HL-60 (cell line): ENCODE measurements at regions not wholly inside any gene's neighbourhood (a gene's known extent, or its start where the extent isn't known, plus 50 kb on each side); places are given as distances from the start of the nearest gene placed in this dataset.

Source experiments
- DNase-seq, 2 experiments: peaks; one replicate each; pipeline ENCODE4 v3.0.0-alpha.2; 2010 to 2020; ENCODE audit warnings: low read depth in 1 of 2, low spot score in 1 of 2
- H3K27ac ChIP-seq: fragments of 250-450 bp; sonication (Bioruptor Pico); replicated peaks from 2 replicates; pipeline ENCODE4 v1.5.1; 2020; ENCODE audit warnings: mild to moderate bottlenecking, moderate library complexity
- H3K27me3 ChIP-seq: fragments of 250-450 bp; sonication (Bioruptor Pico); 2 replicates; pipeline ENCODE4 v1.5.1; 2021; ENCODE audit warnings: mild to moderate bottlenecking, moderate library complexity; ENCODE audit not compliant: insufficient read depth, poor library complexity, severe bottlenecking
- H3K4me3 ChIP-seq: replicated peaks from 2 replicates; pipeline ENCODE4 v1.5.1; 2011; ENCODE audit warnings: mild to moderate bottlenecking, control low read depth, low read length; ENCODE audit not compliant: insufficient read depth
- GABPA ChIP-seq: IDR thresholded peaks from 2 replicates; pipeline ENCODE4 v1.6.1; 2012; ENCODE audit warnings: low read depth
- POLR2AphosphoS5 ChIP-seq: IDR thresholded peaks from 2 replicates; pipeline ENCODE4 v1.6.1; 2012; ENCODE audit warnings: low read depth
- SPI1 ChIP-seq: IDR thresholded peaks from 2 replicates; pipeline ENCODE4 v1.6.1; 2012; ENCODE audit warnings: low read depth, mild to moderate bottlenecking, borderline replicate concordance
- TF ChIP-seq, protein P1 (sequence below): IDR thresholded peaks from 2 replicates; pipeline ENCODE4 v1.6.1; 2012; ENCODE audit warnings: low read depth; ENCODE audit not compliant: insufficient replicate concordance
- TF ChIP-seq, protein P2 (sequence below): IDR thresholded peaks from one replicate; pipeline ENCODE4 v1.5.1; 2011; ENCODE audit warnings: low read length, control low read depth, inconsistent platforms; ENCODE audit not compliant: insufficient read depth

DNA sequence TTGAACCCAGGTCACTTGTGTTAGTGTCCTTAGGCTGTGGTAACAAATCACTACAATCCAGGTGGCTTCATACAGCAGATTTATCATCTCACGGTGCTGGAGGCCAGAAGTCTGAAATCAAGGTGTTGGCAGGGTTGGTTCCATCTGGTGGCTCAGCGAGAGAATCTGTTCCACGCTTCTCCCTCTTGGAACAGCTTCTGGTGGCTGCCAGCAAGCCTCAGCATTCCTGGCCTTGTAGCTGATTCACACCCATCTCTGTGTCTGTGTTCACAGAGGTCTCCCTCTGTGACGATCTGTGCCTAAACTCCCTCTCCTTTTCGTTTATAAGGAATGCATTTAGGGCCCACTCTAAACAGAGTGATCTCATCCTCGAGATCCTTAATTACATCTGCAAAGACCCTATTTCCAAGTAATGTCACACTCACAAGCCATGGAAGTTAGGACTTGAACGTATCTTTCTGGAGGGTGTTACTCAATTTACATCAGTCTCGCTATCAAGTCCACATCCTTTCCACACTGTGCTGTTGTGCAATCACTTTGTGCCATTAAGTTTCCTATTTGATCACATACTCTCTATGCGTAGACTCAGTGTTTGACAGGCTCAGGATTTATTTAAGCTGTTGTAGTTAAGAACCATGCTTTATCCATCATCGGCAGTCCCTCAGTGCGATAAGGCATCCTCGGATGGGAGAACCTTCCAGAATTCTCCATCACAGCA is 164.4 kb downstream of the SOCS6 start:
- Histone ChIP-seq H3K27ac (no peak overlapping the region), H3K27me3 (no peaks in the 10 kb centered on the region), H3K4me3 (no peak overlapping the region)
- TF ChIP-seq SPI1 (no peak), POLR2AphosphoS5 (no peak), GABPA (no peak)
- TF ChIP-seq, protein P1, sequence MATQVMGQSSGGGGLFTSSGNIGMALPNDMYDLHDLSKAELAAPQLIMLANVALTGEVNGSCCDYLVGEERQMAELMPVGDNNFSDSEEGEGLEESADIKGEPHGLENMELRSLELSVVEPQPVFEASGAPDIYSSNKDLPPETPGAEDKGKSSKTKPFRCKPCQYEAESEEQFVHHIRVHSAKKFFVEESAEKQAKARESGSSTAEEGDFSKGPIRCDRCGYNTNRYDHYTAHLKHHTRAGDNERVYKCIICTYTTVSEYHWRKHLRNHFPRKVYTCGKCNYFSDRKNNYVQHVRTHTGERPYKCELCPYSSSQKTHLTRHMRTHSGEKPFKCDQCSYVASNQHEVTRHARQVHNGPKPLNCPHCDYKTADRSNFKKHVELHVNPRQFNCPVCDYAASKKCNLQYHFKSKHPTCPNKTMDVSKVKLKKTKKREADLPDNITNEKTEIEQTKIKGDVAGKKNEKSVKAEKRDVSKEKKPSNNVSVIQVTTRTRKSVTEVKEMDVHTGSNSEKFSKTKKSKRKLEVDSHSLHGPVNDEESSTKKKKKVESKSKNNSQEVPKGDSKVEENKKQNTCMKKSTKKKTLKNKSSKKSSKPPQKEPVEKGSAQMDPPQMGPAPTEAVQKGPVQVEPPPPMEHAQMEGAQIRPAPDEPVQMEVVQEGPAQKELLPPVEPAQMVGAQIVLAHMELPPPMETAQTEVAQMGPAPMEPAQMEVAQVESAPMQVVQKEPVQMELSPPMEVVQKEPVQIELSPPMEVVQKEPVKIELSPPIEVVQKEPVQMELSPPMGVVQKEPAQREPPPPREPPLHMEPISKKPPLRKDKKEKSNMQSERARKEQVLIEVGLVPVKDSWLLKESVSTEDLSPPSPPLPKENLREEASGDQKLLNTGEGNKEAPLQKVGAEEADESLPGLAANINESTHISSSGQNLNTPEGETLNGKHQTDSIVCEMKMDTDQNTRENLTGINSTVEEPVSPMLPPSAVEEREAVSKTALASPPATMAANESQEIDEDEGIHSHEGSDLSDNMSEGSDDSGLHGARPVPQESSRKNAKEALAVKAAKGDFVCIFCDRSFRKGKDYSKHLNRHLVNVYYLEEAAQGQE: no peak
- TF ChIP-seq, protein P2, sequence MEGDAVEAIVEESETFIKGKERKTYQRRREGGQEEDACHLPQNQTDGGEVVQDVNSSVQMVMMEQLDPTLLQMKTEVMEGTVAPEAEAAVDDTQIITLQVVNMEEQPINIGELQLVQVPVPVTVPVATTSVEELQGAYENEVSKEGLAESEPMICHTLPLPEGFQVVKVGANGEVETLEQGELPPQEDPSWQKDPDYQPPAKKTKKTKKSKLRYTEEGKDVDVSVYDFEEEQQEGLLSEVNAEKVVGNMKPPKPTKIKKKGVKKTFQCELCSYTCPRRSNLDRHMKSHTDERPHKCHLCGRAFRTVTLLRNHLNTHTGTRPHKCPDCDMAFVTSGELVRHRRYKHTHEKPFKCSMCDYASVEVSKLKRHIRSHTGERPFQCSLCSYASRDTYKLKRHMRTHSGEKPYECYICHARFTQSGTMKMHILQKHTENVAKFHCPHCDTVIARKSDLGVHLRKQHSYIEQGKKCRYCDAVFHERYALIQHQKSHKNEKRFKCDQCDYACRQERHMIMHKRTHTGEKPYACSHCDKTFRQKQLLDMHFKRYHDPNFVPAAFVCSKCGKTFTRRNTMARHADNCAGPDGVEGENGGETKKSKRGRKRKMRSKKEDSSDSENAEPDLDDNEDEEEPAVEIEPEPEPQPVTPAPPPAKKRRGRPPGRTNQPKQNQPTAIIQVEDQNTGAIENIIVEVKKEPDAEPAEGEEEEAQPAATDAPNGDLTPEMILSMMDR: no peak
- peak; percentile 40 to 51 for DNase-seq

DNA sequence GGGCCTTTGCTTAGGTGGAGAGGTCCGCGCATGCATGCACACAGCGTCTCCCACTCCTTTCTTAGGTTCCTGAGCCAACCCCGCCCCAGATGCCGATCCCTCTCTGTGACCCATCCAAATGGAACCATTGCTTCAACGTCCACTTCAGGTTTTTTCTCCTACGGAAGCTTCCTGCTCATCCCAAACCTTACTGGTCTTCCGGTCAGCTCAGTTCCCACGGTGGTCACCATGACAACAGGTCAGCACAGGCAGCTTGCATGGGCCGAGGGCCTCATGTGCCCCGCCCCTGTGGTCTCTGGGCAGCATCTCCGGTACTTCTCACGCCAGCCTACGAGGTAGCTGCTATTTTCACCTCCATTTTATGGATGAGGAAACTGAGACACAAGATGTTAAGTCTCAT is 163.7 kb downstream of the SOCS6 start:
- no peak overlapping the region for H3K4me3 ChIP-seq
- TF ChIP-seq, protein P1: no peak
- TF ChIP-seq SPI1 (no peak), POLR2AphosphoS5 (no peak)
- DNase-seq: no peak
- H3K27ac ChIP-seq: no peak overlapping the region
- H3K27me3 ChIP-seq: no peaks in the 10 kb centered on the region

DNA sequence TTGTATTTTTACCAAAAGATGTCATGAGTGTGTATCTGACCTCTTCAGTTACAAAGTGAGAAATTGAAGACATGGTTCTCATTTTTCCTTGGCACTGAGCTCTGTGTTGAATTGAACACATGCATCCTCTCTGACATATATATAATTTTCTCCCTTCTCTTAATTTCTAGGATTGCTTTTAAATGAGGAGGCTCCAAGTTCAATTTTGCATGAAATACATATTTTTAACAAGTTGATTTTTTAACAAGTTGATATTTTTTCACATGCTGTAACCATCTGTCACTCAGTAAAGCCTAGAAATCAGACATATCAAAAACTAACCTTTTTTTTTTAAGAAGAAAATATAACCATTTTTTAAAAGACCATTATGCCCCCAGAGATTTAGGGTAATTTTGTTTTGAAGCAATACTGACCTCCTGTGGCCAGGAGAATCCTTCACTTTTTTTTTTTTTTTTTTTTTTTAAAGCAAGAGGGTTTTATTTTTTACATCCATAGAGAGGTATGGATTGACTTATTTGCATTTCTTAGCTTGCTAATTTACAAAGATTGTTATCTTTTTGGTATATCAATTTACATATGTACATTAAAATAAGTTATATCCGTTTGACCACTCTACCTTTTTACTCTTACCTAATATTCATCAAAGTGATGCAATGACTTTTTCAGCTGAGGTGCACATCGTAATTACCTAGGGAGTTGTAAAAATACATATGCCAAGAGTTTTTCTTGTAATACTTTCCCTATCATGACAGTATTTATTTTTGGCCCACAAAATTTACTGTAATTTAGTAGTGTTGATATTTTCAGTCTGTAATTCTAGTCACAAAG is 161.8 kb downstream of the SOCS6 start:
- no peak for DNase-seq
- Histone ChIP-seq H3K27ac (no peak overlapping the region), H3K27me3 (no peaks in the 10 kb centered on the region), H3K4me3 (no peak overlapping the region)
- TF ChIP-seq, protein P1: no peak
- TF ChIP-seq, protein P2: no peak
- TF ChIP-seq GABPA: no peak
- no peak for TF ChIP-seq SPI1
- TF ChIP-seq POLR2AphosphoS5: no peak
